Liver (tissue), 3 donors: ENCODE measurements at regions not wholly inside any gene's neighbourhood (a gene's known extent, or its start where the extent isn't known, plus 50 kb on each side); places are given as distances from the start of the nearest gene placed in this dataset.

Experiments used
- FOXA1 ChIP-seq: IDR thresholded peaks from 2 replicates; pipeline ENCODE4 v1.6.1; 2016; ENCODE audit warnings: antibody characterized with exemption
- HNF4G ChIP-seq: IDR thresholded peaks from 2 replicates; pipeline ENCODE4 v1.6.1; 2016; ENCODE audit warnings: antibody characterized with exemption
- JUND ChIP-seq, 2 donors: IDR thresholded peaks; 2 replicates each; pipeline ENCODE4 v1.6.1; 2016; ENCODE audit warnings: antibody characterized with exemption in 2 of 2
- NR2F2 ChIP-seq: IDR thresholded peaks from 2 replicates; pipeline ENCODE4 v1.6.1; 2016; ENCODE audit warnings: antibody characterized with exemption
- RAD21 ChIP-seq, 2 donors: IDR thresholded peaks; 2 replicates each; pipeline ENCODE4 v1.6.1; 2016; ENCODE audit warnings: antibody characterized with exemption in 2 of 2, mild to moderate bottlenecking in 2 of 2
- TAF1 ChIP-seq: conservative IDR thresholded peaks from 2 replicates; pipeline ENCODE4 v1.6.1; 2016; ENCODE audit warnings: antibody characterized with exemption, mild to moderate bottlenecking
- YY1 ChIP-seq: IDR thresholded peaks from 2 replicates; pipeline ENCODE4 v1.6.1; 2016; ENCODE audit warnings: antibody characterized with exemption, mild to moderate bottlenecking
- TF ChIP-seq, protein P1 (sequence below): fragments of 150-350 bp; IDR thresholded peaks from 2 replicates; pipeline ENCODE4 v1.5.1; 2017; ENCODE audit warnings: improper control_type of control experiment, low read depth, low read length; ENCODE audit not compliant: missing input control
- TF ChIP-seq, protein P2 (sequence below): IDR thresholded peaks from 2 replicates; pipeline ENCODE4 v1.6.1; 2016; ENCODE audit warnings: antibody characterized with exemption, mild to moderate bottlenecking
- TF ChIP-seq, protein P3 (sequence below): IDR thresholded peaks from 2 replicates; pipeline ENCODE4 v1.6.1; 2016; ENCODE audit warnings: antibody characterized with exemption
- TF ChIP-seq, protein P4 (sequence below): IDR thresholded peaks from 2 replicates; pipeline ENCODE4 v1.6.1; 2016; ENCODE audit warnings: antibody characterized with exemption
- donor health status: healthy.
- donor health status: healthy.

- TF ChIP-seq, protein P1, sequence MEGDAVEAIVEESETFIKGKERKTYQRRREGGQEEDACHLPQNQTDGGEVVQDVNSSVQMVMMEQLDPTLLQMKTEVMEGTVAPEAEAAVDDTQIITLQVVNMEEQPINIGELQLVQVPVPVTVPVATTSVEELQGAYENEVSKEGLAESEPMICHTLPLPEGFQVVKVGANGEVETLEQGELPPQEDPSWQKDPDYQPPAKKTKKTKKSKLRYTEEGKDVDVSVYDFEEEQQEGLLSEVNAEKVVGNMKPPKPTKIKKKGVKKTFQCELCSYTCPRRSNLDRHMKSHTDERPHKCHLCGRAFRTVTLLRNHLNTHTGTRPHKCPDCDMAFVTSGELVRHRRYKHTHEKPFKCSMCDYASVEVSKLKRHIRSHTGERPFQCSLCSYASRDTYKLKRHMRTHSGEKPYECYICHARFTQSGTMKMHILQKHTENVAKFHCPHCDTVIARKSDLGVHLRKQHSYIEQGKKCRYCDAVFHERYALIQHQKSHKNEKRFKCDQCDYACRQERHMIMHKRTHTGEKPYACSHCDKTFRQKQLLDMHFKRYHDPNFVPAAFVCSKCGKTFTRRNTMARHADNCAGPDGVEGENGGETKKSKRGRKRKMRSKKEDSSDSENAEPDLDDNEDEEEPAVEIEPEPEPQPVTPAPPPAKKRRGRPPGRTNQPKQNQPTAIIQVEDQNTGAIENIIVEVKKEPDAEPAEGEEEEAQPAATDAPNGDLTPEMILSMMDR: no peak
- TF ChIP-seq YY1: no peak
- no peak for TF ChIP-seq RAD21 (IDR thresholded peaks at IDR 0.05)
- no peak for TF ChIP-seq JUND (IDR thresholded peaks at IDR 0.05)
- TF ChIP-seq, protein P2, sequence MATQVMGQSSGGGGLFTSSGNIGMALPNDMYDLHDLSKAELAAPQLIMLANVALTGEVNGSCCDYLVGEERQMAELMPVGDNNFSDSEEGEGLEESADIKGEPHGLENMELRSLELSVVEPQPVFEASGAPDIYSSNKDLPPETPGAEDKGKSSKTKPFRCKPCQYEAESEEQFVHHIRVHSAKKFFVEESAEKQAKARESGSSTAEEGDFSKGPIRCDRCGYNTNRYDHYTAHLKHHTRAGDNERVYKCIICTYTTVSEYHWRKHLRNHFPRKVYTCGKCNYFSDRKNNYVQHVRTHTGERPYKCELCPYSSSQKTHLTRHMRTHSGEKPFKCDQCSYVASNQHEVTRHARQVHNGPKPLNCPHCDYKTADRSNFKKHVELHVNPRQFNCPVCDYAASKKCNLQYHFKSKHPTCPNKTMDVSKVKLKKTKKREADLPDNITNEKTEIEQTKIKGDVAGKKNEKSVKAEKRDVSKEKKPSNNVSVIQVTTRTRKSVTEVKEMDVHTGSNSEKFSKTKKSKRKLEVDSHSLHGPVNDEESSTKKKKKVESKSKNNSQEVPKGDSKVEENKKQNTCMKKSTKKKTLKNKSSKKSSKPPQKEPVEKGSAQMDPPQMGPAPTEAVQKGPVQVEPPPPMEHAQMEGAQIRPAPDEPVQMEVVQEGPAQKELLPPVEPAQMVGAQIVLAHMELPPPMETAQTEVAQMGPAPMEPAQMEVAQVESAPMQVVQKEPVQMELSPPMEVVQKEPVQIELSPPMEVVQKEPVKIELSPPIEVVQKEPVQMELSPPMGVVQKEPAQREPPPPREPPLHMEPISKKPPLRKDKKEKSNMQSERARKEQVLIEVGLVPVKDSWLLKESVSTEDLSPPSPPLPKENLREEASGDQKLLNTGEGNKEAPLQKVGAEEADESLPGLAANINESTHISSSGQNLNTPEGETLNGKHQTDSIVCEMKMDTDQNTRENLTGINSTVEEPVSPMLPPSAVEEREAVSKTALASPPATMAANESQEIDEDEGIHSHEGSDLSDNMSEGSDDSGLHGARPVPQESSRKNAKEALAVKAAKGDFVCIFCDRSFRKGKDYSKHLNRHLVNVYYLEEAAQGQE: no peak
- TF ChIP-seq FOXA1: no peak
- no peak for TF ChIP-seq NR2F2
- TF ChIP-seq, protein P3, sequence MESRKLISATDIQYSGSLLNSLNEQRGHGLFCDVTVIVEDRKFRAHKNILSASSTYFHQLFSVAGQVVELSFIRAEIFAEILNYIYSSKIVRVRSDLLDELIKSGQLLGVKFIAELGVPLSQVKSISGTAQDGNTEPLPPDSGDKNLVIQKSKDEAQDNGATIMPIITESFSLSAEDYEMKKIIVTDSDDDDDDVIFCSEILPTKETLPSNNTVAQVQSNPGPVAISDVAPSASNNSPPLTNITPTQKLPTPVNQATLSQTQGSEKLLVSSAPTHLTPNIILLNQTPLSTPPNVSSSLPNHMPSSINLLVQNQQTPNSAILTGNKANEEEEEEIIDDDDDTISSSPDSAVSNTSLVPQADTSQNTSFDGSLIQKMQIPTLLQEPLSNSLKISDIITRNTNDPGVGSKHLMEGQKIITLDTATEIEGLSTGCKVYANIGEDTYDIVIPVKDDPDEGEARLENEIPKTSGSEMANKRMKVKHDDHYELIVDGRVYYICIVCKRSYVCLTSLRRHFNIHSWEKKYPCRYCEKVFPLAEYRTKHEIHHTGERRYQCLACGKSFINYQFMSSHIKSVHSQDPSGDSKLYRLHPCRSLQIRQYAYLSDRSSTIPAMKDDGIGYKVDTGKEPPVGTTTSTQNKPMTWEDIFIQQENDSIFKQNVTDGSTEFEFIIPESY: no peak
- no peak for TF ChIP-seq TAF1
- no peak for TF ChIP-seq HNF4G
- TF ChIP-seq, protein P4, sequence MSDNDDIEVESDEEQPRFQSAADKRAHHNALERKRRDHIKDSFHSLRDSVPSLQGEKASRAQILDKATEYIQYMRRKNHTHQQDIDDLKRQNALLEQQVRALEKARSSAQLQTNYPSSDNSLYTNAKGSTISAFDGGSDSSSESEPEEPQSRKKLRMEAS: no peak
Measured at GRCh38 chr9:99421369-99421768, 199.3 kb downstream of the SEC61B start.
